NCI-H1930 (cell line): ENCODE measurements at regions not wholly inside any gene's neighbourhood (a gene's known extent, or its start where the extent isn't known, plus 50 kb on each side); places are given as distances from the start of the nearest gene placed in this dataset.
"Not testable (repeated sequence)": the region's sequence is repeated elsewhere in the genome, so short reads cannot be mapped to it uniquely, and the experiment has no call there.

Experiments
- DNase-seq, 2 experiments: peaks; one replicate each; lab custom pipeline; 2025; lab: John Stamatoyannopoulos, UW

DNA sequence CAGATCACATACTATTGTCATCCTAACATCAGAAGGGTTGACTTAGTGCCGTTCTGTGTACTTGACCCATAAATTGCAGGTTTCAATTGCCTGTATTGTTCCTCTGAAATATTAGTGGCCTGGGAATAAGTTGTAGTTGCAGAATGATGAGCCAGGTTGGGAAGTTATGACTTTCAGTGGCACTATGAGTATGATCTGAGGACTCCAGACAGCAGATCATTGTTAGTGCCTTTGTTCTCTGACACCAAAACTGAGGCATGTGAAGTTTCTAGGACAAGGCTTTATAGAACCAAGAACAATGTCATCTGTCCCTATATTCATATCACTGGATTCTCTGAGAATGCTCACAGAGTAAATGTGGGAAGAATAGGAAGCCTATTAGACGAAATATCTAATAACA, 403.7 kb downstream of the STK39 start:
- no peak for DNase-seq

- no peak for DNase-seq
These were observed 404.2 kb downstream of the STK39 start for GRCh38 chr2:167843217-167843616.

GRCh38 chr2:167842047-167842446, 405.3 kb downstream of the STK39 start:
- DNase-seq, result no peak

- not testable (repeated sequence) for DNase-seq
These were observed 412.1 kb downstream of the STK39 start for GRCh38 chr2:167835290-167835689.

DNA sequence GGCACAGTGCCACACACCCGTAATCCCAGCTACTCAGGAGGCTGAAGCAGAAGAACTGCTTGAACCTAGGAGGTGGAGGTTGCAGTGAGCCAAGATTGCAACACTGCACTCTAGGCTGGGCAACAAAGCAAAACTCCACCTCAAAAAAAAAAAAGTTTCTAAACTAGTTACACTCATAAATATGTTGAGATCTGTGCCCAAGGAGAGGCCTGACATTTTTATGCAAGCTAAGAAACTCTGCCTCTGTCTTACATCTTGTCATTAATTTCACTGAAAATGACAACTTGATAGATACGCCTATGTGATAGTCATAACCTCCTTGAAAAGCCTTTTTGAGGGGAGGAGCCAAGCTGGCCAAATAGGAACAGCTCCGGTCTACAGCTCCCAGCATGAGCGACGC, 412.7 kb downstream of the STK39 start:
- no peak for DNase-seq

DNA sequence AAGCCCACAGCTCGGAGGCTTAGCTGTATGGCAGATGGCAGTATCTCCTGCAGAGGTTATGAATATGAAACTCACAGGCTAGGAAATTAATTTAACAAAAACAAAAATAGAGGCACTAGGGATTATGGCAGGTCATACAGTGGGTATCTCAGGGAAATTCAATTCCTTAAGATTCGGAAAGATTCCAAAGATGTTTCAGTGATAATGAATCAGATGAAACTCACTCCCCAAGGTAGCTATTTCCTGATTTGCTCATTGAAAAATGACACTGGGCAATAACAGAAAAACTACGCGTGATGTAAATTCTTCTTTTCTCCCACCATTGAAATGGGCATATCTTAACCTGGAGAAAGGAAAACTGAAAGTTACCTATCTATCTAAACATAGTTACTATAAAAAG, 414.1 kb downstream of the STK39 start:
- DNase-seq, result no peak

DNA sequence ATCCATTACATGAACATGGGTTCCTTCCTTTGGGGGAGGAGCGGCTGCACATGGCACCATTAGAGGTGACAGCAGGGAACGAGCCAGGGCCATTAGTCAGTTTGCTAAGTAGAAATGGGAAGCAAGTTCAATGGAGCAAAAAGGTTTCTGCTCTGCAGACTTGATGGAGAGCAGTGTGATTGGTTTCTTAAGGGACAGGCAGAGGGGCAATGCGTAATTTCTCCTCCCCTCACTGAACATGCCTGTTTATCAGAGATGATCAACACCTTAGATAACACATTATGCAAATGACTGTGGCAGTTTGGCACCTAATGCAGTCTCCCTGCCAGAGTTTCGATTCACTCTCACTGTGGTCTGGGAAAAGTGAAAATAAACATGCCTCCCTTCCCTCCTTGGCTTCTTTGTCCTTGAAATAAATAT, 414.5 kb downstream of the STK39 start:
- no peak for DNase-seq

GRCh38 chr2:167827352-167828097, 419.9 kb downstream of the STK39 start:
- no peak for DNase-seq

- DNase-seq, result no peak
These were observed 420.5 kb downstream of the STK39 start for GRCh38 chr2:167826906-167827305.

DNA sequence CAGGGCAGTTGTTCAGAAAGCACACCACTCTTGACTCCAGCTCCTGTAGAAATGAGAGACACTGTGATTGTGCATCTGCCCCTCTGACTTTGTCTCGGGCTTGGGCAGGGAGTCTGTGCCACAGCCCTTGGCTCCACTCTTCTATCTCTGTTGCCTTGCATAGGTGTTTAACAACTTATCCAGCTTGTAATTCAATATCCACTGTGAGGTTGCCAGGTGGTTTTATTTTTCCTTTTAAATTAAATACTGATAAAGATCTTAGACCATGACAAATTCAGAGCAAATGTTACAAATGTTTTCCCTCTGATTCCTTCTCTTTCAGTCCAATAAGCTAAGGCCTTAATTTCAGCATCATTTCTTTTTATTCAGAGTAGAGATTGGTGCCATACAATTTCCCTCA, 421.7 kb downstream of the STK39 start:
- no peak for DNase-seq

DNA sequence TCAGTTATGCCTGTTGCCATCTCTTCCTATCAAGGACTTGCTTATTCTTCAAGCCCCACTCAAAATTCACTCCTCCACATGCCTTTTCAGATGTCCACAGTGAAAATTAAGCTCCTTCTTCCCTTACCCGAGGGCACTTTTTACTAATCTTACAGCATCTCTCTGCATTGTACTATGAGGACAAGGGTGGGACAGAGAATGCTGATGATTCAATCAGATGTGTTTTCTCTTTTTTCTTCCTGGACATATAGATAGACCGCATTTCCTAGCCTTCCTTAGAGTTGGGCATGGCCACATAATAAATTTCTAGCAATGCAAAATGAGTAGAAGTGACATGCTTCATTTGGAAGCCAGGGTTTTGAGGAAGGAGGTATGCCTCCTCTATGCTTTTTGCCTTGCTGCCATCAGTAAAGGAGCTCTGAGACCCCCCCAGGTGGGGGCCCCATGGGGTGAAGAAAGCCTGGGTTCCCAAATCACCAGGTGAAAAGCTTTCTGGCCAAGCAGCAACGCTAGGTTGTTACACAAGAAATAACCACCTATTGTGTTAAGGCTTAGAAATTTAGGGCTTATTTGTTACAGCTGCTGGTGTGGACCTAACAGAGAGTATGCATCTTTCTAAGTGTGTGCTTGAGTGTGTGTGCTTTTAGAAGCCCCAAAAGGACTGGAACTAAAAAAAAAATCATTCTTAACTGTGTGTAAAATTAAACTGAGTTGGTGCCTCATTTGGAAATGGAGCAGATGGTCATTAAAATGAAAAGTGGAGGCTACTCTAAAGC, 424.5 kb downstream of the STK39 start:
- no peak for DNase-seq

- no peak for DNase-seq
These were observed 426.9 kb downstream of the STK39 start for GRCh38 chr2:167820488-167820887.

DNA sequence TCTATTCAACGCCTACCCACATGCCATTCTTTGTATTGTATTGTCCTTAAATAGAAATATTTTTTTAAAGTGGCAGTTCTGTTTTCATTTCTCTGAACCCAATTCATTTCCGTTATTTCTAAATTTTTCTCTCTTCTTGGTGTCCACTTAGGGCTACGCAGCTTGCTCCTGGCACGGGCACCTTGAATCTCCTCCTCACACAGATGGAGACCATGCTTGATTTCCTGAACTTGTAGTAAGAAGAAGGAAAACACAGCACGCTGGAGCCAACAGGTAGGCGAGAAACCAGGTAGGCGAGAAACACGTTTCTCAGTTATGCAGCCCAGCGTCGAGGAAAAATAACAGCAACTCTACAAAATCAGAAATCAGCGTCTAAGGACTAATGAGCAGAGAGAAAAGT, 428.9 kb downstream of the STK39 start:
- no peak for DNase-seq

- no peak for DNase-seq
These were observed 429.5 kb downstream of the STK39 start for GRCh38 chr2:167817908-167818307.

GRCh38 chr2:167817422-167817821, 430.0 kb downstream of the STK39 start:
- DNase-seq, result no peak

DNA sequence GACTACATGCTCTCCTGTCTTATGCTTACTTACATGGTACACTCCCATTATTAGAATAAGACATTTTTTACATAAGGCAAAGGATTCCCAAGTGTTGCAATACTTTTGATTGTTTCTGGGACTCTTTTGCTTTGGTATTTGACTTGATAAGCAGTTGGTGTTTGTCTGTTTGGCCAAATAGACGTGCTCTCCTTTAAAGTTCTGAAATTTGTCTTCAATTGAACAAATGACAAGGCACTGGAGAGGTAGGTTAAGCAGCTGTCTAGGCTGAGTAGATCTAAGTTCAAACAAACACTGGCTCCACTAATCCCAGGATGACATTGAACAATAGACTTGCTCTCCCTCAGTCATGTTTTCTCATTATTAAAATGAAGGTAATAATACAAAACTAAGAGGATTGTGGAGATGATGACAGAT, 430.5 kb downstream of the STK39 start:
- DNase-seq, result no peak

DNA sequence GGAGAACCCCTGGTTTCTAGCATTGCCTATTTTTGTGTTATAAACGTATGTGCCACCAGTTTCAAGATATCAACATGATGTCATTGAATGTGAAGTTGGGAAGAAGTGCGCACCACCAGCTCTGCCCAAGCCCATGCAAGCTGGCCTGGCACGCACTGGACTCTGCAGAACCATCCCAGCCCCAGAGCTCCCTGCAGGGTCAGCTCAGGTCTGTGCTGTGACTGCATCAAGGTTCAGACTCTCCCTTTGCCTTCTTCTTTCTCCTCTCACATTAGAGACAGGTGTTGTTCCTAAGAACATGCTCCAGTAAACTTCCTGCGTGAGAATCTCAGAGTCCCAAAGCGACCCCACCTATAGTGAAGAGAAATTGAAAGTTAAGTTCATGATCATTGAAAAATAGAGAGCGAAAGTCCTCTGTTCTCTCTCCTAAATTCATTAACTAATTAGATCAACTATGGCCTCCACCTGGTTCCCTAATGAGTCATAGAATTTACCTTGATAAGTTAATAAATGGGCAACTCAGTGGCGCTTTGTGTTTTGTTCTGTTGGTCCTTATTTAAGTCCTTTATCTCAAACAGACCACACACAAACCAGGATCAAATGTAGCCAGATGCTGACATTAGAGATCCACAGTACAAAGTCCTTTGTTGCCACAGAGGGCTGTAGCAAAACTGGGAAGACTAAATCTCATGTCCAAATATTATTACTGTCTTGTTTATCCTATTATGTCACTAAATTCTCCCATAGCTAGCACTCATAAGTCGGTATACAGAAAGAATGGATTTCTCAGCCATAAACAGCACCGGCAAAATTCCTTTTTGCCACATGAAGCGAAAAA, 432.3 kb downstream of the STK39 start:
- DNase-seq, result no peak

GRCh38 chr2:167814482-167814880, 432.9 kb downstream of the STK39 start:
- DNase-seq, result not testable (repeated sequence)

DNA sequence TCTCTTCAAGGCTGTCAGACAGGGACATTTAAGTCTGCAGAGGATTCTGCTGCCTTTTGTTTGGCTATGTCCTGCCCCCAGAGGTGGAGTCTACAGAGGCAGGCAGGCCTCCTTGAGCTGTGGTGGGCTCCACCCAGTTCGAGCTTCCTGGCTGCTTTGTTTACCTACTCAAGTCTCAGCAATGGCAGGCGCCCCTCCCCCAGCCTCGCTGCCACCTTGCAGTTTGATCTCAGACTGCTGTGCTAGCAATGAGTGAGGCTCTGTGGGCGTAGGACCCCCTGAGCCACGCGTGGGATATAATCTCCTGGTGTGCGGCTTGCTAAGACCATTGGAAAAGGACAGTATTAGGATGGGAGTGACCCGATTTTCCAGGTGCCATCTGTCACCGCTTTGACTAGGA, 437.6 kb downstream of the STK39 start:
- not testable (repeated sequence) for DNase-seq

DNA sequence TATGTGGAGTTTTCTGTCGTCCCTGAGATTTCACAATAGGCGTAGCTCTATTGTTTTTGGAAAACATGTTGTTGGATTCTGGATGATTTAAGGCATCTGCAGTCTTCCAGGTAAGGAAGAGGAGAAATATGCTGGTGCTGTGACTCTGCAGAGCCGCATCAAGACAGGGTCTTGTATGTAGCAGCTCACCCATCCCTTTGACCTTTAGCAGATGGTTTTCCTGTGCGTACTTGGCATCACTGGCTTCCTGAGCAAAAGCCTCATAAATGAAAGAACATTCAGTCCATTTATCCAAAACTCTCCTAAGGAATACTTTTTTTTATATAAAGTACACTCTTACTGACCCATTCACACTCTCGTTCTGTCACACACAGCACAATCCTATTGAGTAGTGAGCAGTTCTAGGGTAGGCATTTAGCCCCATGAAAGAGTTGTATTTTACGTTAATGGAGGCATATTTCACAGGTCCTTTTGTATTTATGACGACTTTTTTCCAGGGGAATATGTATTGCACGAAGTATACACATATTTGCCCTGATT, 443.9 kb downstream of the STK39 start:
- no peak for DNase-seq

DNA sequence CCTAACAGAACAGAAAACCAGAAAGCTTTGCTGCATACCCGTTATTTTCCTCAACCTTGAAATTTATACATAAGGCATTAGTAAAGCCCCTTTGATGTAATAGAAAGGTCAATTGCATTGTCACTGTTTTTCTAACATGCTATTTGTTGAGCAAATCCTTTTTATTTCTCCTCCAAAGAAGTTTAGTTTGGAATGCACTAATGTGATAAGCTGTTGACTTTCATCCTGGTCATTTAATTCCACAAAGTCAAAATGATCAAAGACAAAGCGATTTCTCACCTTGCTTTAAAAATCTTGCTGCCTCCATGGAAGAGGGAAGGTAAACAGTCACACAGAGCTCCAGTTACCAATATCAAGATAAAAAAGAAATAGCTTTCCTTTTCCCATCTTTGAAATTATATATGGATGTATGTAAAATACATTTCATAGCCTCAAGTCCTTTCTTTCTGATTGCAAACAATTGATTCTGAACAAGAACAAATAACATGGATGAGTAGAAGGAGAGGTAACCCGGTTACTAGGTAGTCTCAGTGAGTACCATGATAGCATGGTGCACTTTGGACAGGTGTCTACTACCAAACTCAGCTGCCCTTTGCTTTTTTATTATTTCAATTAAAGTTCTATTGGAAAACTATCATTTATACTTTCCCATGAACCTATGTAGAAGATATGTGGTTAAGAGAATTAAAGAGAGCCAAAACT, 452.7 kb downstream of the STK39 start:
- DNase-seq, result no peak

GRCh38 chr2:167793725-167794124, 453.7 kb downstream of the STK39 start:
- no peak for DNase-seq
